ENCODE measurements at regions not wholly inside any gene's neighbourhood (a gene's known extent, or its start where the extent isn't known, plus 50 kb on each side); places are given as distances from the start of the nearest gene placed in this dataset.

- DNase-seq (ENCODE audit: low read depth, low spot score): no peak
Measured at GRCh38 chr2:123195957-123196356, 829.1 kb upstream of the CNTNAP5 start.

- DNase-seq (ENCODE audit: low read depth, low spot score): no peak
Measured at GRCh38 chr2:123200035-123200434, 825.1 kb upstream of the CNTNAP5 start.

GRCh38 chr2:123207245-123207644 lies 817.8 kb upstream of the CNTNAP5 start:
- no peak for DNase-seq (ENCODE audit: low read depth, low spot score)

DNA sequence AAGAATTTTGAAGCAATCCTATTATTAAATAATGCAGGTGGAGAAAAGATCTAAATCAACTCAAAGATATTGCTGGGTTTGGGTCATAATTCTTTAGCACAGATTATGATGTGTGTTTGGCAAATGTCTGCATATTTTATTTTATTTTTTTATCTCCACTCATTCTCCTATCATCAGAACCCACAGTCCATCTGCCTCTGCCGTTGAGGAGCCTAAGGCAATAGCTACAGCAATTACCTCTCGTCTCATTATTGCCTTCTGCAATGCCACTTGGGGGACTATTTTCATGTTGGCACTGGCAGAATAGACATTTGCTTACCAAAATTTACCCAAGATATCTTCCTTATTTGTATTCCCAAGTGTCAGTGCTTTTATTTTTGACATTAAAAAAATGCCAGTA lies 815.9 kb upstream of the CNTNAP5 start:
- no peak for DNase-seq (ENCODE audit: low read depth, low spot score)

DNA sequence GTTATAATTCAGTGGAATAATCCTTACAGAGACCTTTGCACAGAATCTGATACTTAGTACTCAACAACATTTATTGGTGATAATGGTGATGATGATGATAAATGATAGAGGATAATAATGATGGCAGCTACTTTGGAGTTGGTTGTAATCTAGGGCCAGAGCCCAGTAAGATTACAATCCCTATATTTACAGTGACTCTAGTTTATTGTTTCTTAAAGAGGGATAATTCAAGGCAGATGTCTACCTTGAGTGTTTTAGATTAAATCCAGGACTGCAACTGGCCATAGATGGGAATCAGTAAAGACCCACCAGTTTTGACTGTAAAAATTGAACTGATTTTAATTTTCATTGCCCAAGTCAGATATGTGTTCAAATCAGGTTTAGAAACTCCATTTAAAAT lies 813.9 kb upstream of the CNTNAP5 start:
- no peak for DNase-seq (ENCODE audit: low read depth, low spot score)

DNA sequence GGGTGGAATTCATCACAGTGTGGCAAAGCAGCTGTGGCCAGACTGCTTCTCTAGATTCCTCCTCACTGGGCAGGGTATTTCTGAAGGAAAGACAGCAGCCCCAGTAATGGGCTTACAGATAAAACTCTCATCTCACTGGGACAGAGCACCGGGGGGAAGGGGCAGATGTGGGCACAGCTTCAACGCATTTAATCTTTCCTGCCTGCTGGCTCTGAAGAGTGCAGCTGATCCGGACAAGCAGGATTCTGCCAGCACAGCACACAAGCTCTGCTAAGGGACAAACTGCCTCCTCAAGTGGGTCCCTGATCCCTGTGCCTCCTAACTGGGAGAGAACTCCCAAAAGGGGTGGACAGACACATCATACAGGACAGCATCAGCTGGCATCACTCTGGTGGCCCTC lies 779.9 kb upstream of the CNTNAP5 start:
- no peak for DNase-seq (ENCODE audit: low read depth, low spot score)

DNA sequence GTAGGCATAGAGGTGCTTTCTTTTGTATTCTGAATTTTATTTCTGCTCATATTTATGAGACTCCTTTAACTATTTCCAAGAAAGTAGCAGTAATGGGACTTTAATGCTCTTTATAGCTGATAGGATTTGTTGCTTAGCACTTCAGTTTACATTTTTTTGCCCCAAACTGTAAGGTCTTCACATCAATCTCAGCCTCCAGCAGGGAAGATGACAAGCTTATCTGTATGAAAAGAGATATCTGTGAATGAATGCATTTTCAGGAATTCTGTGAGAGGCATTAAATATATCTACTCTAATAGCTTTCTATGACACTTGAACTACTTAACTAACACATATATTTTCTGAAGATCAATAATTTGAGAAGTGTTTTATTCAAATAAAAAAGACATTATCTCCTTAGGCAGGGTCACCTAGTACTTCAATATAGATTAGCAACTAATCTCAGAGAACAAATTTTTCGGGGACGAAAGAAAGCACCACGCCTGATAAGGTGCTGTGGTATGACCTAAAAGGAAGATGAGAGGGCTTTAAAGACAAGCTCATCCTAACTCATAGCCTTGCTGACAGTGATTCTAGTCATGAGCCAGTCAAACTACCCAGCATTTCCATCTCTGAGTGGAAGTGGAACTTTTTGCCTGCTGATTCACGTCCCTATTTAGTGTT lies 766.1 kb upstream of the CNTNAP5 start:
- no peak for DNase-seq (ENCODE audit: low read depth, low spot score)

GRCh38 chr2:123262856-123263255 lies 762.2 kb upstream of the CNTNAP5 start:
- no peak for DNase-seq (ENCODE audit: low read depth, low spot score)

GRCh38 chr2:123283431-123283830 lies 741.7 kb upstream of the CNTNAP5 start:
- no peak for DNase-seq (ENCODE audit: low read depth, low spot score)

DNA sequence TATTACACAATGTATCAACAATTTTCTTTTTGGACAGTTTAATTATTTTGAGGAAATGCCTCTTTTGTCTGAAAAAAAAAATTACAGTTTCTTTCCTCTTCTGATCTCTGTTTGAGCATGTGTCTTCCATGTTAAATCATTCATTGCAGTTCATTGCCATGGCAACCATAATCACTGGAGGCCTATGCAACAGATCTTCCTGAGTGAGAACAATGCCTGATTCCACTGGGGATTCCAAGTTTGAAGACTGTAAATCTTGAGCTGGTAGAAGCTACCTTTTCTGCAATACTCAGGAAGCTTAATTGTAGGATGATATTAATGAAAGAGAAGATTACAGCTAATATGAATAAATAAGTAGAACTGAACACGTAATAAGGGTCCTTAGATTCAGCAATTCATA lies 721.4 kb upstream of the CNTNAP5 start:
- DNase-seq (ENCODE audit: low read depth, low spot score): no peak

All from smooth muscle cell of the brain vasculature (primary cell).